ENCODE measurements at regions not wholly inside any gene's neighbourhood (a gene's known extent, or its start where the extent isn't known, plus 50 kb on each side); places are given as distances from the start of the nearest gene placed in this dataset.

GRCh38 chr1:115144176-115144575 is 54.9 kb upstream of the TSPAN2 start:
- TF ChIP-seq CTCF (IDR thresholded peaks at IDR 0.05) (no peak), POLR2AphosphoS5 (IDR thresholded peaks at IDR 0.05) (no peak)

All from sigmoid colon (tissue), 4 donors.